ENCODE measurements at regions not wholly inside any gene's neighbourhood (a gene's known extent, or its start where the extent isn't known, plus 50 kb on each side); places are given as distances from the start of the nearest gene placed in this dataset.

DNA sequence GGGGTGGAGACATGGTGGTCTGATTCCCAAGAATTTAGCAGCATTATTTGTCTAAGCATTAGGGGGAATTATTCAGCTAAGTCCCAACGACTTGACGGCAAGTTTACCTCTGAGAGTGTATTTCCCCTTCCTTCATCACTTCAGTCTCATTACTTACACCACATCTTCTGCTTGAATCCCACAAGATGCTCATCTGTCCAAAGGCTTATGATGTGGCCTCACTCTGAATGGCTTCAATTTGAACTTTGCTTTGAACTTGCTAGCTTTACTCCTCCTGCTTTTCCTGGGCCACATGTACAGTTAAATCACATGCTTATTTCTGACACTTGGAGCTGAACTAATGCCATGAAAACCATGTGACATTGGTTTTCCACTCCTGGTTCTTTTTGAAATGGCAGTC lies 231.3 kb upstream of the SATB1 start:
- Histone ChIP-seq H3K36me3 (no peaks in the 10 kb centered on the region), H3K4me1 (no peaks in the 10 kb centered on the region), H3K9me3 (no peaks in the 10 kb centered on the region), H3K4me3 (no peak overlapping the region), H3K27me3 (no peaks in the 10 kb centered on the region), H3K27ac (no peak overlapping the region)
- intact Hi-C loops (cut with DNase I) = no loop called here
- WGBS, 2 donors = 74 to 89% methylated on average over 2 of the region's 2 CpGs
- TF ChIP-seq POLR2AphosphoS5 (IDR thresholded peaks at IDR 0.05) (no peak), EP300 (IDR thresholded peaks at IDR 0.05) (no peak), POLR2A (IDR thresholded peaks at IDR 0.05) (no peak)
- TF ChIP-seq, protein P1, sequence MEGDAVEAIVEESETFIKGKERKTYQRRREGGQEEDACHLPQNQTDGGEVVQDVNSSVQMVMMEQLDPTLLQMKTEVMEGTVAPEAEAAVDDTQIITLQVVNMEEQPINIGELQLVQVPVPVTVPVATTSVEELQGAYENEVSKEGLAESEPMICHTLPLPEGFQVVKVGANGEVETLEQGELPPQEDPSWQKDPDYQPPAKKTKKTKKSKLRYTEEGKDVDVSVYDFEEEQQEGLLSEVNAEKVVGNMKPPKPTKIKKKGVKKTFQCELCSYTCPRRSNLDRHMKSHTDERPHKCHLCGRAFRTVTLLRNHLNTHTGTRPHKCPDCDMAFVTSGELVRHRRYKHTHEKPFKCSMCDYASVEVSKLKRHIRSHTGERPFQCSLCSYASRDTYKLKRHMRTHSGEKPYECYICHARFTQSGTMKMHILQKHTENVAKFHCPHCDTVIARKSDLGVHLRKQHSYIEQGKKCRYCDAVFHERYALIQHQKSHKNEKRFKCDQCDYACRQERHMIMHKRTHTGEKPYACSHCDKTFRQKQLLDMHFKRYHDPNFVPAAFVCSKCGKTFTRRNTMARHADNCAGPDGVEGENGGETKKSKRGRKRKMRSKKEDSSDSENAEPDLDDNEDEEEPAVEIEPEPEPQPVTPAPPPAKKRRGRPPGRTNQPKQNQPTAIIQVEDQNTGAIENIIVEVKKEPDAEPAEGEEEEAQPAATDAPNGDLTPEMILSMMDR (IDR thresholded peaks at IDR 0.05) = no peak
- DNase-seq = no peak

DNA sequence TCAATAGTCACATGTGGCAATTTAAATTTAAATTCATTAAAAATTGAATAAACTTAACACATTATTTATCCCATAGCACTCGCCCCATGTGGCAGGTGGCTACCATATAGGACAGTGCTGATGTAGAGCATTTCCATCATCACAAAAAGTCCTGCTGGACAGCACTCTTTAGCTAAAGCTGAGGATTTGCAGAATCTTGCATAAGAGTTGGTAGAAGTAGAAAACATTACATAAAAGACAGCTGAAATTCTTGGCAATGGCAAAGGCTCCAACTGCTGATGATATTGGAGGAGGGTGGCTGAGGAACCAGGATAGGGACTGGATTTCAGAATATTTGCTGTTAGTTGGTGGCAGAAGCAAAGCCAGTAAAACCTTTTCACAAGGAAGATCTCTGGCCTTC lies 230.7 kb upstream of the SATB1 start:
- H3K27me3 ChIP-seq = no peaks in the 10 kb centered on the region
- TF ChIP-seq, protein P1 (IDR thresholded peaks at IDR 0.05) = no peak
- TF ChIP-seq EP300 (IDR thresholded peaks at IDR 0.05) (no peak), POLR2A (IDR thresholded peaks at IDR 0.05) (no peak), POLR2AphosphoS5 (IDR thresholded peaks at IDR 0.05) (no peak)
- no peaks in the 10 kb centered on the region for H3K36me3 ChIP-seq
- H3K4me1 ChIP-seq = no peaks in the 10 kb centered on the region
- H3K27ac ChIP-seq = no peak overlapping the region
- intact Hi-C loops (cut with DNase I) = no loop called here
- WGBS, 2 donors = 88 to 90% methylated on average over 1 of the region's 1 CpG
- no peak overlapping the region for H3K4me3 ChIP-seq
- DNase-seq = no peak
- no peaks in the 10 kb centered on the region for H3K9me3 ChIP-seq

DNA sequence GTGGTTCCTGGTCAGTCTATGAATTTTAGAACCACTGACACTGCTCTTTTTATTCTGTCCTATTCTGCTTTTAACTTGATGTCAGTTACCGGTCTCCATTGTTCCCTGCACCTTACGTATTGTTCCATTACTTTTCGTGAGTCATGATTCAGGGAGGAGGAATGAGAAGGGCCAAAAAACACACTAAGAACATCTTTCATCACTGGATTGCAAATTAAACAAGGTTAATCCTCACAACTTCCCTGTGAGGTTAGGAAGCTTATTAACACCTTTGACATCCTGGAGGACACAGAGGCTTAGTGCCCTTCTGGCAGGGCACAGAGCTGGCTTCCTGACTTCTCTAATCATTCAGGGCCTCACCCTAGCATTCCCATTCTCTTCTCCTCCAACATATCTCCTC lies 227.6 kb upstream of the SATB1 start:
- DNase-seq = no peak
- TF ChIP-seq POLR2AphosphoS5 (IDR thresholded peaks at IDR 0.05) (no peak), POLR2A (IDR thresholded peaks at IDR 0.05) (no peak), EP300 (IDR thresholded peaks at IDR 0.05) (no peak)
- TF ChIP-seq, protein P1 (IDR thresholded peaks at IDR 0.05) = no peak
- no peaks in the 10 kb centered on the region for H3K4me1 ChIP-seq
- H3K36me3 ChIP-seq = no peaks in the 10 kb centered on the region
- no peaks in the 10 kb centered on the region for H3K27me3 ChIP-seq
- H3K27ac ChIP-seq = no peak overlapping the region
- intact Hi-C loops (cut with DNase I) = no loop called here
- no peaks in the 10 kb centered on the region for H3K9me3 ChIP-seq
- H3K4me3 ChIP-seq = no peak overlapping the region
- WGBS, 2 donors = 86 to 98% methylated on average over 3 of the region's 3 CpGs

DNA sequence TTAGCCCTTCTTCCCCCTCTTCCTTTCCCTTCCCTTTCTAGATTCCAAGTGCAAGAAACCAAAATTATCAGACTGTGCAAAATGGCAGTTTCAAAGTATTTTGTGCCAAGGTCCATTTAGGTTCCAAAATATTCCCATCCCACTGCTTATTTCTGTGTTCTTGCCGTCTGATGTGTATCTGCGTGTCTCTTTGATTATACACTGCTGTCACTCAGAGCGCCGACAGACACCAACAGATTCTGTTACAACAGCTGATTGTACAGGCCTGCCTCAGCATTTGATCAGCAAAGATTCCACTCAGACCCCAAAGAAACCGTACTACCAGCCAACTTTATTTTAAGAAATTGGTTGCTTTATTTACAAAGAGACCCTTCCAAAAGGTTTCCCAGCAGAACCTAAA lies 225.6 kb upstream of the SATB1 start:
- Histone ChIP-seq H3K27me3 (no peaks in the 10 kb centered on the region), H3K9me3 (no peaks in the 10 kb centered on the region), H3K36me3 (no peaks in the 10 kb centered on the region), H3K4me3 (no peak overlapping the region), H3K4me1 (no peaks in the 10 kb centered on the region), H3K27ac (no peak overlapping the region)
- 89 to 91% methylated on average over 5 of the region's 5 CpGs for WGBS, 2 donors
- TF ChIP-seq, protein P1 (IDR thresholded peaks at IDR 0.05) = no peak
- TF ChIP-seq EP300 (IDR thresholded peaks at IDR 0.05) = no peak
- no peak for TF ChIP-seq POLR2A (IDR thresholded peaks at IDR 0.05)
- TF ChIP-seq POLR2AphosphoS5 (IDR thresholded peaks at IDR 0.05) = no peak
- intact Hi-C loops (cut with DNase I) = no loop called here
- DNase-seq = no peak

DNA sequence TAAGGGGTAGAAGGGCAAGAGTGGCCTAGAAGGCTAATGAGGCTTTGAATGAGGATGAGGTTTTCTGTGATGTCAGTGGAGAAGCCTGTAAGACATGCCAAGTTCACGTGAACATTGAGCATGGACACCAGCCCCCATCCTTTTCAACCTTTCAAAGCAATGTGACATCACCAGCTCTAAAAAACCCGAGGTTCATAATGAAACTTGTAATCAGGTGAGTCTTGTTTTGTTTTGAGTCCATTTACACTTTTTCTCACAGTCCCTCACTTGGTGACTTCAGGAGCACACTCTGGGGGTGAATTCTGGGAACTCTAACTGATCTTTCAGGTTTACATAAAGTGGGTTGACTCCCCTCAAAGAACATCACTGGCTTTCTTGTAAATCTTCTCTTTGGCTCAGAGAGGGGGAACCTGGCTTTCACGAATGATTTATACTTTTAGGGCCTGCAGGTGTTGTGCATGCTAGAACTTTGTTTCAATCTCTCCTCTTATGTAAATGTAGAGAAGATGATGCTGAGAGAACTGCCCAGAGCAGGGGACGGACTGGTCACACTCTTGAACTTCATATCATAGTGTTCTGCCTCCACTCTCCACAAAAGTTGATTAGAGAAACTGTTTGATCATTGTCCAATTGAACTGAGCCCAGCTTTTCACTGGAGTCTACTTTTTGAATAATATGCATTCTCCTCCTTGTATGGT lies 224.7 kb upstream of the SATB1 start:
- WGBS, 2 donors = 63 to 77% methylated on average over 4 of the region's 4 CpGs
- H3K36me3 ChIP-seq = no peaks in the 10 kb centered on the region
- no peaks in the 10 kb centered on the region for H3K4me1 ChIP-seq
- intact Hi-C loops (cut with DNase I) = no loop called here
- no peak overlapping the region for H3K27ac ChIP-seq
- no peaks in the 10 kb centered on the region for H3K9me3 ChIP-seq
- DNase-seq = no peak
- no peaks in the 10 kb centered on the region for H3K27me3 ChIP-seq
- H3K4me3 ChIP-seq = no peak overlapping the region
- TF ChIP-seq EP300 (IDR thresholded peaks at IDR 0.05) = no peak
- no peak for TF ChIP-seq POLR2AphosphoS5 (IDR thresholded peaks at IDR 0.05)
- TF ChIP-seq, protein P1 (IDR thresholded peaks at IDR 0.05) = no peak
- TF ChIP-seq POLR2A (IDR thresholded peaks at IDR 0.05) = no peak

All from sigmoid colon (tissue), 6 donors.